ENCODE measurements at regions not wholly inside any gene's neighbourhood (a gene's known extent, or its start where the extent isn't known, plus 50 kb on each side); places are given as distances from the start of the nearest gene placed in this dataset.
"Not testable (repeated sequence)": the region's sequence is repeated elsewhere in the genome, so short reads cannot be mapped to it uniquely, and the experiment has no call there.

GRCh38 chr14:19305776-19306175 lies 128.4 kb downstream of the POTEG start:
- in situ Hi-C loops (cut with HindIII; ENCODE audit: low pct_ligation_motif_present, low pct_unique_long_range_greater_than_20kb, low sequenced_read_pairs); DNase-seq: not testable (repeated sequence)

DNA sequence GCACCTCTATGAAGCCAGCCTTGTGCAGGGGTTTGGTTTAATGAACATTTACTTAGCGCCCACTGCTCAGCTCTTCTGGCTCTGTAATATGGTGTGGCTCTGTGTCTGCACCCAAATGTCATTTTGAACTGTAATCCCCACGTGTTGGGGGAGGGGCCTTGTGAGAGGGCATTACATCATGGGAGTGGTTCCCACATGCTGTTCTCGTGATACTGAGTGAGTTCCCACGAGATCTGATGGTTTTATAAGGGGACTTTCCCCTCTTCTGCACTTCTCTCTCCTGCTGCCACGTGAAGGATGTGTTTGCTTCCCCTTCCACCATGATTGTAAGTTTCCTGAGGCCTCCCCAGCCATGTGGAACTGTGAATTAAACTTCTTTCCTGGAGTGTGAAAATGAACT lies 127.7 kb downstream of the POTEG start:
- in situ Hi-C loops (cut with HindIII; ENCODE audit: low pct_ligation_motif_present, low pct_unique_long_range_greater_than_20kb, low sequenced_read_pairs); DNase-seq: not testable (repeated sequence)

DNA sequence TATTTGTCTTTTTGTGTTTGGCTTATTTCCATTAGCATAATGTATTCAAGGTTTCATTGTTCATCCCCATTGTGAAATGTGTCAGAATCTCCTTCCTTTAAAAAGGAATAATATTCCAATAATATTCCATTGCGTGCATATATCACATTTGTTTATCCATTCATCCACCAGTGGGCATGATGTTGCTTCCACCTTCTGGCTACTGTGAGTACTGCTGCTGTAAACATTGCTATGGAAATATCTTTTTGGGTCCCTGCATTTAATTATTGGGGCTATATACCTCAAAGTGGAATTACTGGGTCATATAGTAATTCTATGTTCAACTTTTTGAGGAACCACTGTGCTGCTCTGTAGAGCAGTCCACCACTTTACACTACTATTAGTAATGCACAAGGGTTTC lies 123.1 kb downstream of the POTEG start:
- in situ Hi-C loops (cut with HindIII; ENCODE audit: low pct_ligation_motif_present, low pct_unique_long_range_greater_than_20kb, low sequenced_read_pairs); DNase-seq: not testable (repeated sequence)

DNA sequence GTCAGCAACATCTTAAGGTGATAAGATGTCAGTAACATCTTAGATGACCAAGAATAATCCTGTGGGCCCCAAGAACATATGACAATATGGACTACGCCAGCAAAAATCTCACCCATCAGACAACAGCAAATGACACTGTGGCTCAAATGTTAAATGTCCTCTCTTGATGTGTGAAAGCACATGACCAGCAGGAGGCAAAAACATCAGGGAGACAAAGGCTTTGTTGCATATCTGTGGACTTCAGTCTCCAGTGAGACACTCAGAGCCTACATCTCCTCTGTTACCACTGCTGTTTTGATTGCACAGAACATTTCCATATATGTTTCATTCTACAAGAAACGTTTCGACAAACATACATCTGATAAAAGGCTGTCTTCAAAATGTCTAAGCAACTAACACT lies 103.5 kb downstream of the POTEG start:
- in situ Hi-C loops (cut with HindIII; ENCODE audit: low pct_ligation_motif_present, low pct_unique_long_range_greater_than_20kb, low sequenced_read_pairs); DNase-seq: not testable (repeated sequence)

- in situ Hi-C loops (cut with HindIII; ENCODE audit: low pct_ligation_motif_present, low pct_unique_long_range_greater_than_20kb, low sequenced_read_pairs): not testable (repeated sequence)
These were observed 96.7 kb downstream of the POTEG start for GRCh38 chr14:19337232-19338059.

DNA sequence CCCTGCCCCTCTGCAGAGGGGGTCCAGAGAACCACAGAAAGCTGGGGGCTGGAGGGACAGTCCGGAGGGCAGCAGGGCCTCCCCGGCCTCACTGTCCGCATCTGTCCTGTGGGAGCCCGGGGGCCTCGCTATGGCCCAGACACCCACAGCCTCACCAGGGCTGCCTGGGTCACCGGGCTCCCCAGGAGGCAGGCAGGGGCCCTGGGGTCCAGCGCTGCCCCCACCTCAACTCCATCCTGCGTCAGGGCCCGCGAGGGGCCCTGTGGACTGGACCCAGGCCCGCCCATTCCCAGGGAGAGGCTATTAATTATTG lies 96.1 kb downstream of the POTEG start:
- in situ Hi-C loops (cut with HindIII; ENCODE audit: low pct_ligation_motif_present, low pct_unique_long_range_greater_than_20kb, low sequenced_read_pairs): not testable (repeated sequence)

More at GRCh38 chr14:19337232-19338059, 96.7 kb downstream of the POTEG start:
- DNase-seq: not testable (repeated sequence)

DNA sequence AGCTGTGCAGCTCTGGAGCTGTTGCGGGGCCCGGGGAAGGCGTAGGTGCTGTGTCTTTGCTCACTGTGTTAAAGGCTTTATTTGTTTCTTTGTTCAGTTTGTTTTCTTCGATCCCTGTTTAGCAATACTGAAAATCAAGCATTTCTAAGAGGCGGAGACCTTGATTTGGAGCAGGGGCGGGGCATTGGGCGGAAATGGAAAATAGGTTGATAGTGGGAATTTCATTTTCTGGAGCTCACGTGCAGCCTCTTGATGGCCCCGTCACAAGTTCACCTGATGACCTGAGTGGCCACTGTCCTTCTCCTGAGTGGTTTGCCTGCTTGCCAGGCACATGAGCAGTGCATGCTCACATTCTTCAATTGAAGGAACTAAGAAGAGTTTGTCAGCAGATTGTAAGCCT lies 93.2 kb downstream of the POTEG start:
- in situ Hi-C loops (cut with HindIII; ENCODE audit: low pct_ligation_motif_present, low pct_unique_long_range_greater_than_20kb, low sequenced_read_pairs); DNase-seq: not testable (repeated sequence)

More for the DNA sequence above, 96.1 kb downstream of the POTEG start:
- not testable (repeated sequence) for DNase-seq

- in situ Hi-C loops (cut with HindIII; ENCODE audit: low pct_ligation_motif_present, low pct_unique_long_range_greater_than_20kb, low sequenced_read_pairs): not testable (repeated sequence)
These were observed 92.5 kb downstream of the POTEG start for GRCh38 chr14:19341627-19342026.

DNA sequence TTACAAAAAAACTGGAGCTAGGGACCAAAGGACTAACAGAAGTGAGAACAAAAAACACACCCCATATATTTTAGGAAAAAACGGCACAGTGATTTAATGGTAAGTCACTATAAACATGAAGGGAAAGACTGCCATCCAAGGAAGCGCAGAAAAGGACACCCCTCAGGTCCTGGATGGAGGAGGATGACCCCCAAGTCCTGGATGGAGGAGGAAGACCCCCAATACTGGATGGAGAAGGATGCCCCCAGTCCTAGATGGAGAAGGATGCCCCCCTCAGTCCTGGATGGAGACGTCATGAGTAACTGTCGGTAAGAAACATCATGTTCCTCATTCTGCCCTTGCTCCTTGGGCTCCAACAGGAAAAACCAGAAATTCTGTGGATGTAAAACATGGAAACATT lies 89.9 kb downstream of the POTEG start:
- in situ Hi-C loops (cut with HindIII; ENCODE audit: low pct_ligation_motif_present, low pct_unique_long_range_greater_than_20kb, low sequenced_read_pairs): not testable (repeated sequence)

More at GRCh38 chr14:19341627-19342026, 92.5 kb downstream of the POTEG start:
- DNase-seq: not testable (repeated sequence)

GRCh38 chr14:19344689-19345088 lies 89.5 kb downstream of the POTEG start:
- in situ Hi-C loops (cut with HindIII; ENCODE audit: low pct_ligation_motif_present, low pct_unique_long_range_greater_than_20kb, low sequenced_read_pairs); DNase-seq: not testable (repeated sequence)

More for the DNA sequence above, 89.9 kb downstream of the POTEG start:
- DNase-seq: not testable (repeated sequence)

DNA sequence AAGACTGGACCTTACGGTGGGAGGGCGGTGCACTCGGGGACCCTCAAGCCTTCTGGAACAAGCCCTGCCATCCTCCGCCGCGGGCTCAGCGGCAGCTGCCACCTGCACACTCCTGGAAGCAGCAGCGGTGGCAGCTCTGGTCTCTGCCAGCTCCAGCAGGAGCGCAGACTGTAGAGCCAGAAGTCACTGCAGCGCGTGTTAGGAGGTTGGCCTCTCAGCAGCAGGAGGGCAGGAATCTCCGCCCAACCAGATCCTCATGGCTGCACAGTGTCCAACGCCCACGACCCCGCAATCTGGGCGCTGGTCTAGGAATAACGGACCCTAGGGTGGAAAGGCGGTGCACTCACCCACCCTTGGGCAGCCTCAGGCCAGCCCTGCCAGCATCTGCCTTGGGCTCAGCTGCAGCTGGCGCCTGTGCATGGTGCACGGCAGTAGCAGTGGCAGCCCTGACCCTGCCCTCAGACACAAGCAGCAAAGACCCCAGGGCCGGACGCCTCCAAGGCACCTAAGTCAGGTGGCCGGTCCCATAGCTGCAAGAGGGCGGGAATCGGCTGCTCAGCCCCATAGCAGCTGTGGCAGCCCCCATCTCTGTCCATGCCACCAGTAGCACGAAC lies 88.7 kb downstream of the POTEG start:
- in situ Hi-C loops (cut with HindIII; ENCODE audit: low pct_ligation_motif_present, low pct_unique_long_range_greater_than_20kb, low sequenced_read_pairs); DNase-seq: not testable (repeated sequence)

GRCh38 chr14:19346074-19346480 lies 88.1 kb downstream of the POTEG start:
- in situ Hi-C loops (cut with HindIII; ENCODE audit: low pct_ligation_motif_present, low pct_unique_long_range_greater_than_20kb, low sequenced_read_pairs); DNase-seq: not testable (repeated sequence)

DNA sequence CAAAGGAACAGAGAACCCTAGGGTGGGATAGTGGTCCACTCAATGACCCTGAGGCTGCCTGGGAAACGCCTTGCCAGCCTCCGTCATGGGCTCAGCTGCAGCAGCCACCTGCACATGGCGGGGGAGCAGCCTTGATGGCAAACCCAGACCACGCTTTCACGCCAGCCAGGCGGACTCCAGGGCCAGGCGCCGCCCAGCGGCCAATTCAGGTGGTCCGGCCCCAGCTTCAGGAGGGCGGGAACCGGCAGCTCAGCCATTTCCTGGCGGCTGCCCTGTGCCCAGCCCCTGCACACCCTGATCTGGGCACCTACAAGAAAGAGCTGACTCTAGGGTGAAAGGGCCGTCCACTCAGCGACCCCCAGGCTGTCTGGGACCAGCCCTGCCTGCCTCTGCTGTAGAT lies 87.5 kb downstream of the POTEG start:
- DNase-seq; in situ Hi-C loops (cut with HindIII; ENCODE audit: low pct_ligation_motif_present, low pct_unique_long_range_greater_than_20kb, low sequenced_read_pairs): not testable (repeated sequence)

GRCh38 chr14:19347112-19347511 lies 87.0 kb downstream of the POTEG start:
- in situ Hi-C loops (cut with HindIII; ENCODE audit: low pct_ligation_motif_present, low pct_unique_long_range_greater_than_20kb, low sequenced_read_pairs); DNase-seq: not testable (repeated sequence)
